ENCODE measurements at regions not wholly inside any gene's neighbourhood (a gene's known extent, or its start where the extent isn't known, plus 50 kb on each side); places are given as distances from the start of the nearest gene placed in this dataset.

DNA sequence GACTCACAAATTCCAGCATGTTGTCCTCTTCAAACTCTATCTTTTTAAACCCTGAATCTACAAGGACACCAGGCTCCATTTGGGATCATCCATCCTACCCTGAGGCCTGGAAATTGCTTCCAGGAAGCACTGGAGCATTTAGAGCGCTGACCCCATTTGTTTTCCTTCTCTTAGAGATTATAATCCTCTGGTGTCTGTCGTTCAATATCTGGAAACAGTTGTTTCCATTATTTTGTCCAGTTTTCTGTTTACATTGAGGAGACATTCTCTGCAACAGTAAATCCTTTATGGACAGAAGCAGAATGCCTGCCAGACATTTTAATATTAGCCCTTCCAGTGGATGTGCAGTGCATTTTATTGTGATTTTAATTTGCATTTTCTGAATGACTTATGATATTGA is 119.4 kb upstream of the MEOX2 start:
- TF ChIP-seq, protein P1, sequence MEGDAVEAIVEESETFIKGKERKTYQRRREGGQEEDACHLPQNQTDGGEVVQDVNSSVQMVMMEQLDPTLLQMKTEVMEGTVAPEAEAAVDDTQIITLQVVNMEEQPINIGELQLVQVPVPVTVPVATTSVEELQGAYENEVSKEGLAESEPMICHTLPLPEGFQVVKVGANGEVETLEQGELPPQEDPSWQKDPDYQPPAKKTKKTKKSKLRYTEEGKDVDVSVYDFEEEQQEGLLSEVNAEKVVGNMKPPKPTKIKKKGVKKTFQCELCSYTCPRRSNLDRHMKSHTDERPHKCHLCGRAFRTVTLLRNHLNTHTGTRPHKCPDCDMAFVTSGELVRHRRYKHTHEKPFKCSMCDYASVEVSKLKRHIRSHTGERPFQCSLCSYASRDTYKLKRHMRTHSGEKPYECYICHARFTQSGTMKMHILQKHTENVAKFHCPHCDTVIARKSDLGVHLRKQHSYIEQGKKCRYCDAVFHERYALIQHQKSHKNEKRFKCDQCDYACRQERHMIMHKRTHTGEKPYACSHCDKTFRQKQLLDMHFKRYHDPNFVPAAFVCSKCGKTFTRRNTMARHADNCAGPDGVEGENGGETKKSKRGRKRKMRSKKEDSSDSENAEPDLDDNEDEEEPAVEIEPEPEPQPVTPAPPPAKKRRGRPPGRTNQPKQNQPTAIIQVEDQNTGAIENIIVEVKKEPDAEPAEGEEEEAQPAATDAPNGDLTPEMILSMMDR (IDR thresholded peaks at IDR 0.05) = no peak
- no peak overlapping the region for H3K27ac ChIP-seq
- no peaks in the 10 kb centered on the region for H3K36me3 ChIP-seq
- H3K27me3 ChIP-seq = no peaks in the 10 kb centered on the region
- no peaks in the 10 kb centered on the region for H3K9me3 ChIP-seq
- DNase-seq = no peak
- intact Hi-C loops (cut with DNase I) = no loop called here
- H3K4me1 ChIP-seq = peaks cover 0 to 23% (median 10%) of the 10 kb centered on the region in 9 donors
- no peak overlapping the region for H3K4me3 ChIP-seq
- no peak for ATAC-seq
- 62 to 67% methylated on average over 2 of the region's 2 CpGs for WGBS, 2 donors

DNA sequence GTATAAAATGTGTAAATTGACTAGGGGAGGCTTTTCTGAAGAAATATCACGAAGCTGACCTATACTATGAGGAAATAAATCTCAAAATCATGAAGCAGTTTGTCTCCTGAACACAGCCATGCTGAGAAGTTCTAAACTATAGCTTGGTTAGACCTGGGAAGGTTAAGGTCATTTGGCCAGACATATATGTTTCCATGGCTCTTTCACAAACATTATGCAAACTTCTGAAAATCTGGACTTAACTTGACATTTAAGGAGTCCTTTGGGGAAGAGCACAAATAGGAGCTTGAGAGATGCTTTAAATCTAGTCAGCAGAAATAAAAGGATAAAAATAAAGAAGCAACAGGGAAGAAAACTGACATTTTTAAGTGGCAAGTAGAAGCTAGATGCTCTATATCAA is 115.9 kb upstream of the MEOX2 start:
- peak in 1 of 8 donors; percentile 24 for ATAC-seq
- peak overlapping the region in 9 of 10 donors; percentile 32 to 82 (median 44) for H3K27ac ChIP-seq
- intact Hi-C loops (cut with DNase I) = no loop called here

DNA sequence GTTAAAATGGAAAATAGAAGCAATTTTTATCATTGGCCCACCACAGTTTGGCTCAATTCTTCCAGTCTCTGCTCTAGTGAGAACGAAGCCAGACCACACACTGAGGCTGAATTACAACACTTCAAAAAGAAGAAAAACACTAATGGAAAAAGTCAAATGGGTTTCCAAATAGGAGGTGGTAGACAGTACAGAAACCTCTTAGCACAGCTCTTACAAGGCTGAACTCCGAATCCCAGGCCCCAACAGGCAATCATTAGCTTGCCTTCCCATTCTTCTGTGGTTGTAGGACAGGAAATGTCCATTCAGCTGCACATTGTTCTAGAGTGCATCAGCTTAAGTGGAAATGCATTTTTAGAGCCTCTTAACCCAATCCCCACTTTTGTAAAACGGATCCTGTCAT is 115.1 kb upstream of the MEOX2 start:
- Histone ChIP-seq H3K27me3 (no peaks in the 10 kb centered on the region), H3K9me3 (no peaks in the 10 kb centered on the region), H3K4me1 (peaks cover 0 to 34% (median 10%) of the 10 kb centered on the region in 9 donors), H3K4me3 (no peak overlapping the region), H3K36me3 (no peaks in the 10 kb centered on the region), H3K27ac (peak overlapping the region; percentile 5 to 82 (median 44))
- peak in 1 of 2 donors; percentile 26 for DNase-seq
- intact Hi-C loops (cut with DNase I) = no loop called here
- peak; percentile 61 to 94 (median 89) for ATAC-seq
- TF ChIP-seq, protein P1 (IDR thresholded peaks at IDR 0.05) = no peak
- 44 to 56% methylated on average over 3 of the region's 3 CpGs for WGBS, 2 donors

More for the DNA sequence above, 115.9 kb upstream of the MEOX2 start:
- DNase-seq = no peak
- H3K9me3 ChIP-seq = no peaks in the 10 kb centered on the region
- H3K4me1 ChIP-seq = peaks cover 0 to 32% (median 10%) of the 10 kb centered on the region in 9 donors
- H3K27me3 ChIP-seq = no peaks in the 10 kb centered on the region
- TF ChIP-seq, protein P1 (IDR thresholded peaks at IDR 0.05) = no peak
- H3K4me3 ChIP-seq = no peak overlapping the region
- no peaks in the 10 kb centered on the region for H3K36me3 ChIP-seq
- WGBS, 2 donors = 85 to 96% methylated on average over 1 of the region's 1 CpG

DNA sequence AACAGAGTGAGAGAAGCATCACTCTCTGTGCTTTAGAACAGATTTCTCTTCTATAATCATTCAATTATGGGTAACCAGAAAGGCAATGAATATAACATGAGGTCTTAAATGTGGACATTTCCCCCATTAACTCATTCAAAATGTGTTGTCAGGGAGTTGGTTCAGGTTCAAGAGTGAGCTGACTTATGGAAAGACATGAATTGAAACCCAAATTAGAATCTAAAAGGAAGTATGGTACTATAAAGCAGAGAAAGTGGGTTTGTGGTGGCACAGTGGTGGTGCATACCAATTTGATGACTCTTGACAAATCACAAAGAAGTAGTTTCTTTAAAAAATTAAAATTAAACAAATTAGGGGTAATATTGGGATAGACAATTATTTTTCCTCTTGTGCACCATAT is 114.6 kb upstream of the MEOX2 start:
- H3K4me3 ChIP-seq = no peak overlapping the region
- no peaks in the 10 kb centered on the region for H3K27me3 ChIP-seq
- peaks cover 0 to 34% (median 10%) of the 10 kb centered on the region in 9 donors for H3K4me1 ChIP-seq
- no peaks in the 10 kb centered on the region for H3K9me3 ChIP-seq
- DNase-seq (no peak), ATAC-seq (peak in 1 of 8 donors; percentile 4)
- peak overlapping the region; percentile 5 to 82 (median 44) for H3K27ac ChIP-seq
- TF ChIP-seq, protein P1 (IDR thresholded peaks at IDR 0.05) = no peak
- no peaks in the 10 kb centered on the region for H3K36me3 ChIP-seq
- intact Hi-C loops (cut with DNase I) = no loop called here

Data from heart right ventricle (tissue), 16 donors.